ENCODE measurements at regions not wholly inside any gene's neighbourhood (a gene's known extent, or its start where the extent isn't known, plus 50 kb on each side); places are given as distances from the start of the nearest gene placed in this dataset.

GRCh38 chr14:53848854-53849253, 107.8 kb downstream of the BMP4 start:
- Histone ChIP-seq H3K27ac (ENCODE audit: low read depth, low read length) (no peak overlapping the region), H3K9me2 (replicated peaks; ENCODE audit: insufficient read depth, low read length) (no peaks in the 10 kb centered on the region), H3K9me3 (ENCODE audit: insufficient read depth, low read length) (no peaks in the 10 kb centered on the region), H3K27me3 (ENCODE audit: low read length) (no peaks in the 10 kb centered on the region), H3K4me2 (ENCODE audit: low read depth, low read length, poor library complexity, severe bottlenecking) (no peak overlapping the region), H3K9ac (ENCODE audit: low read length) (no peak overlapping the region), H4K20me1 (ENCODE audit: low read depth, low read length) (no peaks in the 10 kb centered on the region), H3K36me3 (ENCODE audit: low read length) (no peaks in the 10 kb centered on the region), H3K4me3 (ENCODE audit: insufficient read depth, low read length, poor library complexity, severe bottlenecking) (no peak overlapping the region), H3K79me2 (ENCODE audit: insufficient read depth, low read length) (no peaks in the 10 kb centered on the region), H2AFZ (ENCODE audit: low read depth, low read length, severe bottlenecking) (no peak overlapping the region), H3F3A (ENCODE audit: insufficient read depth) (no peaks in the 10 kb centered on the region)
- TF ChIP-seq EZH2phosphoT487 (conservative IDR thresholded peaks at IDR 0.05; ENCODE audit: low read length) (no peak), CTCF (IDR thresholded peaks at IDR 0.05; ENCODE audit: insufficient read depth, low read length, poor library complexity, severe bottlenecking) (no peak)

DNA sequence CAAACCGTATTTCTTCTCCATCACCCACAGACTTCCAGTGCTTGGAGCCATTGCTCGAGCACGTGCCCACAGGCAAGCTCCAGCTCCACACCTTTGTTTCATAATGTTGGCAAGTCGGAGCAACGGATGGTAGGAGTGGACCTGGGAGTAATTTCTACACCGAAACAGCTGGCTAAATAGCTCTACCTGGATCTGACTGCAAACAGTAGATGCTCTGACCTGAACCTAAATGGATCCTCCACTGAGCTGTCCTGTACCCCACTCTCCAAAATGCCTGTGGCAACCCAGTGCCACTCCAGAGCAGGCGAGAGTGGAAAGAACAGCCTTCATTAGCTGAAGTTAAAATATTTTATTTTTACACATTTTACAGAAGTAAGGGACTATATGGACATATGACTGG, 108.7 kb downstream of the BMP4 start:
- Histone ChIP-seq H2AFZ (ENCODE audit: low read depth, low read length, severe bottlenecking) (no peak overlapping the region), H3K27ac (ENCODE audit: low read depth, low read length) (no peak overlapping the region), H3K9me3 (ENCODE audit: insufficient read depth, low read length) (no peaks in the 10 kb centered on the region), H3K4me2 (ENCODE audit: low read depth, low read length, poor library complexity, severe bottlenecking) (no peak overlapping the region), H3K9ac (ENCODE audit: low read length) (no peak overlapping the region), H3K36me3 (ENCODE audit: low read length) (no peaks in the 10 kb centered on the region), H3K9me2 (replicated peaks; ENCODE audit: insufficient read depth, low read length) (no peaks in the 10 kb centered on the region), H4K20me1 (ENCODE audit: low read depth, low read length) (no peaks in the 10 kb centered on the region), H3K27me3 (ENCODE audit: low read length) (no peaks in the 10 kb centered on the region), H3K79me2 (ENCODE audit: insufficient read depth, low read length) (no peaks in the 10 kb centered on the region), H3K4me3 (ENCODE audit: insufficient read depth, low read length, poor library complexity, severe bottlenecking) (no peak overlapping the region), H3F3A (ENCODE audit: insufficient read depth) (no peaks in the 10 kb centered on the region)
- TF ChIP-seq CTCF (IDR thresholded peaks at IDR 0.05; ENCODE audit: insufficient read depth, low read length, poor library complexity, severe bottlenecking) (no peak), EZH2phosphoT487 (conservative IDR thresholded peaks at IDR 0.05; ENCODE audit: low read length) (no peak)

- no peaks in the 10 kb centered on the region for H3K79me2 ChIP-seq (ENCODE audit: insufficient read depth, low read length)
- H3K9me3 ChIP-seq (ENCODE audit: insufficient read depth, low read length), result no peaks in the 10 kb centered on the region
- no peak overlapping the region for H3K4me2 ChIP-seq (ENCODE audit: low read depth, low read length, poor library complexity, severe bottlenecking)
- H2AFZ ChIP-seq (ENCODE audit: low read depth, low read length, severe bottlenecking), result no peak overlapping the region
- no peaks in the 10 kb centered on the region for H3F3A ChIP-seq (ENCODE audit: insufficient read depth)
- H4K20me1 ChIP-seq (ENCODE audit: low read depth, low read length), result no peaks in the 10 kb centered on the region
- H3K9ac ChIP-seq (ENCODE audit: low read length), result no peak overlapping the region
- TF ChIP-seq EZH2phosphoT487 (conservative IDR thresholded peaks at IDR 0.05; ENCODE audit: low read length) (no peak), CTCF (IDR thresholded peaks at IDR 0.05; ENCODE audit: insufficient read depth, low read length, poor library complexity, severe bottlenecking) (no peak)
- no peaks in the 10 kb centered on the region for H3K27me3 ChIP-seq (ENCODE audit: low read length)
- H3K4me3 ChIP-seq (ENCODE audit: insufficient read depth, low read length, poor library complexity, severe bottlenecking), result no peak overlapping the region
- no peaks in the 10 kb centered on the region for H3K36me3 ChIP-seq (ENCODE audit: low read length)
- no peaks in the 10 kb centered on the region for H3K9me2 ChIP-seq (replicated peaks; ENCODE audit: insufficient read depth, low read length)
- no peak overlapping the region for H3K27ac ChIP-seq (ENCODE audit: low read depth, low read length)
Measured at GRCh38 chr14:53847057-53847456, 109.6 kb downstream of the BMP4 start.

Measured in SU-DHL-6 (cell line).